Thoracic aorta (tissue), 2 donors: ENCODE measurements at regions not wholly inside any gene's neighbourhood (a gene's known extent, or its start where the extent isn't known, plus 50 kb on each side); places are given as distances from the start of the nearest gene placed in this dataset.

ENCODE experiments used
- ATAC-seq: fragments of 150-250 bp; one replicate; pipeline ENCODE4 v1.8.0; 2017; ENCODE audit warnings: low read depth; ENCODE audit not compliant: insufficient number of reproducible peaks, low FRiP score
- DNase-seq: peaks from one replicate; pipeline ENCODE4 v3.0.0-alpha.2; 2020; ENCODE audit warnings: low spot score
- H3K27ac ChIP-seq, 2 donors: fragments of 200-600 bp; sonication (generic); 1 replicate in 1 of 2; 2 replicates in 1 of 2; pipeline ENCODE4 v1.5.1; 2016; ENCODE audit warnings: mild to moderate bottlenecking in 2 of 2, moderate library complexity in 2 of 2
- H3K27me3 ChIP-seq: fragments of 200-600 bp; sonication (generic); replicated peaks from 2 replicates; pipeline ENCODE4 v1.6.0; 2016; ENCODE audit warnings: mild to moderate bottlenecking; ENCODE audit not compliant: insufficient read depth
- H3K36me3 ChIP-seq: fragments of 200-600 bp; sonication (generic); one replicate; pipeline ENCODE4 v1.5.1; 2016
- H3K4me1 ChIP-seq, 2 donors: fragments of 200-600 bp; sonication (generic); 1 replicate in 1 of 2; 2 replicates in 1 of 2; pipeline versions ENCODE4 v1.5.1 to v1.6.0; 2016; ENCODE audit warnings: low read depth in 2 of 2, mild to moderate bottlenecking in 1 of 2; ENCODE audit not compliant: control insufficient read depth in 1 of 2
- H3K4me3 ChIP-seq: fragments of 200-600 bp; sonication (generic); 2 replicates; pipeline ENCODE4 v1.5.1; 2016; ENCODE audit warnings: mild to moderate bottlenecking
- H3K9me3 ChIP-seq: fragments of 200-600 bp; sonication (generic); 2 replicates; pipeline ENCODE4 v1.5.1; 2016
- TF ChIP-seq, protein P1 (sequence below): fragments of 200-600 bp; sonication (generic); IDR thresholded peaks from one replicate; pipeline ENCODE4 v1.5.1; 2019; ENCODE audit warnings: antibody characterized with exemption

DNA sequence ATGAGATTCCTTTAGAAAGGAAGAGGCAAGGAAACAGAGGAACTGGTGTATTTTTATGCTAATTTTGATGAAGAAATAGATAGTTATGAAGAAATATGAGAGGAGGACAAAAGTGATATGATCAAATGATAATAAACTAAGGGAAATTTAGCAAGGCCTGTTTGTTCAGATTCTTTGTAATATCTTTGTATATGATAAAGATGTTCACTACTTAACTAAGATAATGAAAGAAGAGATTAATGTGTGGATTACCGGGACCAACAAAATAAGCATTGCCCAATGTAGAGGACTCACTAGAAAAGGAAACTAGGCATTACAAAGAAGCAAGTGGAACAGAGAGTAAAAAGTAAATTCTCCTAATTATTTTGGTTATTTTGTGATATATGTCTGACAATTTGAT, 99.0 kb upstream of the FIGN start:
- no peaks in the 10 kb centered on the region for H3K27me3 ChIP-seq
- H3K27ac ChIP-seq: no peak overlapping the region
- TF ChIP-seq, protein P1, sequence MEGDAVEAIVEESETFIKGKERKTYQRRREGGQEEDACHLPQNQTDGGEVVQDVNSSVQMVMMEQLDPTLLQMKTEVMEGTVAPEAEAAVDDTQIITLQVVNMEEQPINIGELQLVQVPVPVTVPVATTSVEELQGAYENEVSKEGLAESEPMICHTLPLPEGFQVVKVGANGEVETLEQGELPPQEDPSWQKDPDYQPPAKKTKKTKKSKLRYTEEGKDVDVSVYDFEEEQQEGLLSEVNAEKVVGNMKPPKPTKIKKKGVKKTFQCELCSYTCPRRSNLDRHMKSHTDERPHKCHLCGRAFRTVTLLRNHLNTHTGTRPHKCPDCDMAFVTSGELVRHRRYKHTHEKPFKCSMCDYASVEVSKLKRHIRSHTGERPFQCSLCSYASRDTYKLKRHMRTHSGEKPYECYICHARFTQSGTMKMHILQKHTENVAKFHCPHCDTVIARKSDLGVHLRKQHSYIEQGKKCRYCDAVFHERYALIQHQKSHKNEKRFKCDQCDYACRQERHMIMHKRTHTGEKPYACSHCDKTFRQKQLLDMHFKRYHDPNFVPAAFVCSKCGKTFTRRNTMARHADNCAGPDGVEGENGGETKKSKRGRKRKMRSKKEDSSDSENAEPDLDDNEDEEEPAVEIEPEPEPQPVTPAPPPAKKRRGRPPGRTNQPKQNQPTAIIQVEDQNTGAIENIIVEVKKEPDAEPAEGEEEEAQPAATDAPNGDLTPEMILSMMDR: no peak
- H3K4me3 ChIP-seq: no peak overlapping the region
- H3K9me3 ChIP-seq: no peaks in the 10 kb centered on the region
- ATAC-seq (no peak), DNase-seq (no peak)
- H3K4me1 ChIP-seq: peaks cover 7 to 8% of the 10 kb centered on the region in 2 donors
- H3K36me3 ChIP-seq: no peaks in the 10 kb centered on the region

DNA sequence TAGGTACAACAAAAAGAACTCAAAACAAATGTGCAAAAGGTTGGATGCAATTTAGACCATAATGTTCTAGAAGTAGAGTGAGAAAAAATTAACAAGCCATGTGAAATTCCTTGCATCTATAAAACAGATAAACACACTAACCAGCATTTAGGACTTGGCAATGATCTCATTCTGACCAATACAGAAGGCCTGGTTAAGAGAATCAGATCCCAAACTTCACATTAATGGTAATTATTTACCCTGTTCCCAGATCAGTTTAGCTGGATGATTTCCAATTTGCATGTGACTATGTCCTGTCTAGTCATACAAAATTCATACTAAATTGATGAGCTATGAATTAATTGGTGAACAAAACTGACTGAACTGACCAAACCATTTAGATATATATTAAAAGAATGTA, 98.4 kb upstream of the FIGN start:
- Histone ChIP-seq H3K27me3 (no peaks in the 10 kb centered on the region), H3K4me1 (peaks cover 7 to 8% of the 10 kb centered on the region in 2 donors), H3K27ac (no peak overlapping the region), H3K4me3 (no peak overlapping the region), H3K9me3 (no peaks in the 10 kb centered on the region), H3K36me3 (no peaks in the 10 kb centered on the region)
- ATAC-seq (no peak), DNase-seq (no peak)
- TF ChIP-seq, protein P1: no peak

DNA sequence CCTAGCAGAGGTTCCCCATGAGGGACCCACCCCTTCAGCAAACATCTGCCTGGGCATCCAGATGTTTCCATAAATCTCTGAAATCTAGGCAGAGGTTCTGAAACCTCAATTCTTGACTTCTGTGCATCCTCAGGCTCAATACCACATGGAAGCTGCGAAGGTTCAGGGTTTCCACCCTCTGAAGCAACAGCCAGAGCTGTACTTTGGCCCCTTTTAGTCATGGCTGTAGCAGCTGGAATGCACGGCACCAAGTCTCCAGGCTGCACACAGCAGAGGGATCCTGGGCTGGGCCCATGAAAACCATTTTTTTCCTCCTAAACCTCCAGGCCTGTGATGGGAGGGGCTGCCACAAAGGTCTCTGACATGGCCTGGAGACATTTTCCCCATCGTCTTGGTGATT, 93.0 kb upstream of the FIGN start:
- H3K27ac ChIP-seq: no peak overlapping the region
- TF ChIP-seq, protein P1: no peak
- no peak for ATAC-seq
- peaks cover 1 to 7% of the 10 kb centered on the region in 2 donors for H3K4me1 ChIP-seq
- H3K4me3 ChIP-seq: no peak overlapping the region
- H3K36me3 ChIP-seq: no peaks in the 10 kb centered on the region
- no peaks in the 10 kb centered on the region for H3K9me3 ChIP-seq
- no peaks in the 10 kb centered on the region for H3K27me3 ChIP-seq
- DNase-seq: no peak

DNA sequence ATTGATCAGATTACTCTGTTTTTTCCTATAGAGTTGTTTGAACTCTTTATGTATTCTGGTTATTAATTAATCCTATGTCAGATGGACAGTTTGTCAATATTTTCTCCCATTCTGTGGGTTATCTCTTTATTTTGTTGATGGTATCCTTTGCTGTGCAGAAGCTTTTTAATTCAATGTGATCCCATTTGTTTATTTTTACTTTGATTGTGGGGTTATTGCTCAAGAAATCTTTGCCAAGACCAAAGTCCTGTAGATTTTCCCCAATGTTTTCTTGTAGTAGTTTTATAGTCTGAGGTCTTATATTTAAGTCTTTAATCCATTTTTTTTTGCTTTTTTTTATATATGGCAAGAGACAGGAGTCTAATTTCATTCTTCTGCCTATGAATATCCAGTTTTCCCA, 86.2 kb upstream of the FIGN start:
- H3K27ac ChIP-seq: no peak overlapping the region
- ATAC-seq: no peak
- no peaks in the 10 kb centered on the region for H3K36me3 ChIP-seq
- no peaks in the 10 kb centered on the region for H3K9me3 ChIP-seq
- TF ChIP-seq, protein P1: no peak
- no peaks in the 10 kb centered on the region for H3K27me3 ChIP-seq
- DNase-seq: no peak
- no peaks in the 10 kb centered on the region for H3K4me1 ChIP-seq
- no peak overlapping the region for H3K4me3 ChIP-seq

DNA sequence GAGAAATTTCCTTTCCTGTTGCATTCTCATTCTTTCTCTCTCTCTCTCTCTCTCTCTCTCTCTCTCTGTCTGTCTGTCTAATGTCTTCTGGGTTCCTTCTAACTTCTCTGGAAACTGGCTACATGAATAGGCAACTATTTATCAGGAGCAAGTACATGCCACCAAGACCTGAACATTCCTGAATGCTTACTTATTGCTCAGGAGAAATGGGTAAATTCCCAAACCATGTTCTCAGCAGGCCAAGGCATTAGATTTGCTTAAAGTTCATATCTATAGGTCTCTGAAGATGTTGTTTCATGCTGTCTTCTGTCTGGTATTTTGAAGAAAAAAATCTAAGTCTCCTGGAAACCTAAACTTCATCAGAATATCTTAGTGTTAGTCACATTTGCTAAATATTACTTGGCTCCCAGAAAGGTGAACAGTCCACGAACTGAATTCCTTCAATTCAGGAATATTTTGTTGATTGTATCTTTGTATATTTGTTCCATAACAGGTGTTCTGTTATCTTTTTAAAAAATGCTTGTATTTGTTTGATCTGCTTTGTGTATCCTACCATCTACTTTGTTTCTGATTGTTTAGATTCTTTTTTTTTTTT, 77.2 kb upstream of the FIGN start:
- TF ChIP-seq, protein P1: no peak
- H3K4me3 ChIP-seq: no peak overlapping the region
- no peaks in the 10 kb centered on the region for H3K27me3 ChIP-seq
- no peak overlapping the region for H3K27ac ChIP-seq
- no peaks in the 10 kb centered on the region for H3K36me3 ChIP-seq
- ATAC-seq (no peak), DNase-seq (no peak)
- H3K9me3 ChIP-seq: no peaks in the 10 kb centered on the region
- H3K4me1 ChIP-seq: no peaks in the 10 kb centered on the region
